ENCODE measurements at regions not wholly inside any gene's neighbourhood (a gene's known extent, or its start where the extent isn't known, plus 50 kb on each side); places are given as distances from the start of the nearest gene placed in this dataset.

- no peak for DNase-seq (ENCODE audit: low read depth, low spot score)
- Histone ChIP-seq H3K79me2 (ENCODE audit: control insufficient read depth, insufficient read depth, low read length) (no peaks in the 10 kb centered on the region), H3K9ac (replicated peaks; ENCODE audit: extremely low read depth, insufficient read depth, low read length) (no peak overlapping the region), H3K9me1 (replicated peaks; ENCODE audit: control insufficient read depth, extremely low read depth, insufficient read depth, low read length) (no peaks in the 10 kb centered on the region), H3K27ac (ENCODE audit: insufficient read depth, low read depth, low read length) (no peak overlapping the region), H3K36me3 (ENCODE audit: control insufficient read depth in 2 of 2, extremely low read depth in 1 of 2, insufficient read depth in 2 of 2, low read length in 2 of 2) (no peaks in the 10 kb centered on the region), H4K20me1 (replicated peaks; ENCODE audit: control insufficient read depth, extremely low read depth, insufficient read depth, low read length) (no peaks in the 10 kb centered on the region), H3K9me3 (replicated peaks; ENCODE audit: control insufficient read depth, insufficient read depth, low read length) (no peaks in the 10 kb centered on the region), H3K4me2 (ENCODE audit: insufficient read depth, low read length) (no peak overlapping the region), H2AFZ (ENCODE audit: low read depth, low read length) (no peak overlapping the region), H3K4me1 (ENCODE audit: control insufficient read depth, extremely low read depth, insufficient read depth, low read length) (no peaks in the 10 kb centered on the region), H3K4me3 (replicated peaks in 1 of 3; ENCODE audit: insufficient read depth in 1 of 3, low read depth in 1 of 3, low read length in 3 of 3) (no peak overlapping the region), H3K27me3 (ENCODE audit: control insufficient read depth in 2 of 2, insufficient read depth in 2 of 2, low read length in 2 of 2) (no peaks in the 10 kb centered on the region)
- BruUV-seq (replicated peaks): no TSS peak
- POLR2A ChIA-PET: no interaction called here
- TF ChIP-seq JUN (IDR thresholded peaks at IDR 0.05; ENCODE audit: borderline replicate concordance, insufficient read depth, insufficient read length, low read depth) (no peak), CTCF (IDR thresholded peaks at IDR 0.05; ENCODE audit: extremely low read depth in 1 of 2, insufficient read depth in 1 of 2, low read depth in 1 of 2, low read length in 2 of 2) (no peak), MAX (IDR thresholded peaks at IDR 0.05; ENCODE audit: insufficient read depth, insufficient read length) (no peak), MYC (IDR thresholded peaks at IDR 0.05; ENCODE audit: low read depth, low read length) (no peak), POLR2AphosphoS5 (IDR thresholded peaks at IDR 0.05; ENCODE audit: insufficient read depth, low read depth, low read length) (no peak)
- dilution Hi-C loops (cut with MboI; ENCODE audit: extremely low pct_ligation_motif_present, low sequenced_read_pairs): no loop called here
- CTCF ChIA-PET: interaction anchor here (1.0 to 7.3 kb wide), 2 partner anchors 9 to 305 kb away, joined by 4 to 130 read pairs; no protein-coding TSS in a partner anchor
- no peak for FAIRE-seq
- intact Hi-C loops (cut with micrococcal nuclease): loop anchor here (10.0 kb wide), 1 partner anchor 672 kb away; no protein-coding TSS in a partner anchor
Measured at GRCh38 chr9:14462950-14463349, 149.0 kb upstream of the NFIB start.

GRCh38 chr9:14455243-14455642 lies 141.3 kb upstream of the NFIB start:
- no peaks in the 10 kb centered on the region for H3K79me2 ChIP-seq (ENCODE audit: control insufficient read depth, insufficient read depth, low read length)
- intact Hi-C loops (cut with micrococcal nuclease): no loop called here
- H3K36me3 ChIP-seq (ENCODE audit: control insufficient read depth in 2 of 2, extremely low read depth in 1 of 2, insufficient read depth in 2 of 2, low read length in 2 of 2): no peaks in the 10 kb centered on the region
- DNase-seq (ENCODE audit: low read depth, low spot score): no peak
- no peak overlapping the region for H3K4me3 ChIP-seq (replicated peaks in 1 of 3; ENCODE audit: insufficient read depth in 1 of 3, low read depth in 1 of 3, low read length in 3 of 3)
- no peak overlapping the region for H3K27ac ChIP-seq (ENCODE audit: insufficient read depth, low read depth, low read length)
- no peaks in the 10 kb centered on the region for H3K9me3 ChIP-seq (replicated peaks; ENCODE audit: control insufficient read depth, insufficient read depth, low read length)
- H3K9ac ChIP-seq (replicated peaks; ENCODE audit: extremely low read depth, insufficient read depth, low read length): no peak overlapping the region
- no peak for TF ChIP-seq FOS (IDR thresholded peaks at IDR 0.05; ENCODE audit: borderline replicate concordance, insufficient read depth, low read length)
- TF ChIP-seq GATA2 (IDR thresholded peaks at IDR 0.05; ENCODE audit: insufficient read depth, insufficient read length, low read depth, low read length): no peak
- no peak for TF ChIP-seq MYC (IDR thresholded peaks at IDR 0.05; ENCODE audit: low read depth, low read length)
- no peak for TF ChIP-seq POLR2A (IDR thresholded peaks at IDR 0.05; ENCODE audit: low read depth, low read length)
- TF ChIP-seq EZH2 (IDR thresholded peaks at IDR 0.05; ENCODE audit: borderline replicate concordance, low read depth, low read length, severe bottlenecking): no peak
- TF ChIP-seq MAX (IDR thresholded peaks at IDR 0.05; ENCODE audit: insufficient read depth, insufficient read length): no peak
- TF ChIP-seq JUN (IDR thresholded peaks at IDR 0.05; ENCODE audit: borderline replicate concordance, insufficient read depth, insufficient read length, low read depth): no peak
- TF ChIP-seq POLR2AphosphoS5 (IDR thresholded peaks at IDR 0.05; ENCODE audit: insufficient read depth, low read depth, low read length): no peak
- TF ChIP-seq CTCF (IDR thresholded peaks at IDR 0.05; ENCODE audit: extremely low read depth in 1 of 2, insufficient read depth in 1 of 2, low read depth in 1 of 2, low read length in 2 of 2): no peak
- no TSS peak for BruUV-seq (replicated peaks)
- no peaks in the 10 kb centered on the region for H4K20me1 ChIP-seq (replicated peaks; ENCODE audit: control insufficient read depth, extremely low read depth, insufficient read depth, low read length)
- H3K4me1 ChIP-seq (ENCODE audit: control insufficient read depth, extremely low read depth, insufficient read depth, low read length): no peaks in the 10 kb centered on the region
- H3K9me1 ChIP-seq (replicated peaks; ENCODE audit: control insufficient read depth, extremely low read depth, insufficient read depth, low read length): no peaks in the 10 kb centered on the region
- peaks cover 0 to 10% of the 10 kb centered on the region in 2 experiments for H3K27me3 ChIP-seq (ENCODE audit: control insufficient read depth in 2 of 2, insufficient read depth in 2 of 2, low read length in 2 of 2)
- no peak overlapping the region for H3K4me2 ChIP-seq (ENCODE audit: insufficient read depth, low read length)
- dilution Hi-C loops (cut with MboI; ENCODE audit: extremely low pct_ligation_motif_present, low sequenced_read_pairs): no loop called here
- FAIRE-seq: no peak
- ChIA-PET POLR2A (no interaction called here), CTCF (no interaction called here)
- no peak overlapping the region for H2AFZ ChIP-seq (ENCODE audit: low read depth, low read length)
